WTC11 (cell line): ENCODE measurements at regions not wholly inside any gene's neighbourhood (a gene's known extent, or its start where the extent isn't known, plus 50 kb on each side); places are given as distances from the start of the nearest gene placed in this dataset.
A peak's percentile ranks its signal among the peaks of the same experiment; 100 is the strongest.

ENCODE experiments used
- ATAC-seq: fragments of 200-7000 bp; cut with Tn5 transposase; 2 replicates; pipeline ENCODE4 v1.10.0; 2021; ENCODE audit warnings: mild to moderate bottlenecking, moderate library complexity
- CTCF ChIA-PET: fragments of 300-600 bp; sonication (Branson Sonifier 250); formaldehyde crosslinking; loops from one replicate; lab custom pipeline; 2021; ENCODE audit warnings: antibody characterized with exemption; lab: Charles Lee
- POLR2A ChIA-PET: fragments of 350-600 bp; sonication (Branson Sonifier 250); formaldehyde crosslinking; loops from one replicate; lab custom pipeline; 2021; ENCODE audit warnings: antibody characterized with exemption; lab: Charles Lee
- DNase-seq: peaks from one replicate; pipeline ENCODE4 v3.0.0; 2021; ENCODE audit warnings: low spot score
- H3K27ac Mint-ChIP-seq: 2 replicates; pipeline ENCODE4 v1.8.0; 2021; ENCODE audit warnings: mixed read lengths
- H3K27me3 Mint-ChIP-seq: 2 replicates; pipeline ENCODE4 v1.8.0; 2021; ENCODE audit warnings: low read depth, mild to moderate bottlenecking, moderate library complexity, mixed read lengths
- H3K36me3 Mint-ChIP-seq: 2 replicates; pipeline ENCODE4 v1.8.0; 2021; ENCODE audit warnings: mixed read lengths
- H3K4me1 Mint-ChIP-seq: 2 replicates; pipeline ENCODE4 v1.8.0; 2022; ENCODE audit warnings: mixed read lengths
- H3K4me3 Mint-ChIP-seq: 2 replicates; pipeline ENCODE4 v1.8.0; 2021; ENCODE audit warnings: mild to moderate bottlenecking, moderate library complexity, mixed read lengths
- H3K9me3 Mint-ChIP-seq: 2 replicates; pipeline ENCODE4 v1.8.0; 2021; ENCODE audit warnings: mixed read lengths
- ATF1 ChIP-seq: sonication (generic); formaldehyde crosslinking; IDR thresholded peaks from 2 replicates; pipeline ENCODE4 v1.8.1; 2023; ENCODE audit warnings: mild to moderate bottlenecking, moderate library complexity, missing genetic modification reagents
- CREB1 ChIP-seq: sonication (generic); formaldehyde crosslinking; IDR thresholded peaks from 2 replicates; pipeline ENCODE4 v1.8.0; 2023; ENCODE audit warnings: mild to moderate bottlenecking, missing genetic modification reagents
- ELF4 ChIP-seq: sonication (generic); formaldehyde crosslinking; IDR thresholded peaks from 2 replicates; pipeline ENCODE4 v1.8.1; 2022; ENCODE audit warnings: low read depth, mild to moderate bottlenecking, moderate library complexity, missing genetic modification reagents
- EMX1 ChIP-seq: fragments of 250-450 bp; sonication (Bioruptor Pico); IDR thresholded peaks from 2 replicates; pipeline ENCODE4 v1.8.0; 2021; ENCODE audit warnings: mild to moderate bottlenecking
- ESRRA ChIP-seq: sonication (generic); formaldehyde crosslinking; IDR thresholded peaks from 2 replicates; pipeline ENCODE4 v1.8.1; 2022; ENCODE audit warnings: mild to moderate bottlenecking, missing genetic modification reagents, borderline replicate concordance
- ETV6 ChIP-seq: sonication (generic); formaldehyde crosslinking; IDR thresholded peaks from 2 replicates; pipeline ENCODE4 v1.8.1; 2022; ENCODE audit warnings: mild to moderate bottlenecking, missing genetic modification reagents
- FOXJ3 ChIP-seq: sonication (generic); formaldehyde crosslinking; IDR thresholded peaks from 2 replicates; pipeline ENCODE4 v1.9.0; 2021; ENCODE audit warnings: missing genetic modification reagents, mild to moderate bottlenecking, borderline replicate concordance
- JUN ChIP-seq: sonication (generic); formaldehyde crosslinking; IDR thresholded peaks from 2 replicates; pipeline ENCODE4 v1.8.0; 2023; ENCODE audit warnings: mild to moderate bottlenecking, missing genetic modification reagents
- MYBL2 ChIP-seq: sonication (generic); formaldehyde crosslinking; IDR thresholded peaks from 2 replicates; pipeline ENCODE4 v1.8.1; 2023; ENCODE audit warnings: mild to moderate bottlenecking, moderate library complexity, missing genetic modification reagents
- NR1H2 ChIP-seq: sonication (generic); formaldehyde crosslinking; IDR thresholded peaks from 2 replicates; pipeline ENCODE4 v1.9.0; 2021; ENCODE audit warnings: mild to moderate bottlenecking, moderate library complexity, missing genetic modification reagents
- NR3C1 ChIP-seq: sonication (generic); formaldehyde crosslinking; conservative IDR thresholded peaks from 2 replicates; pipeline ENCODE4 v1.8.1; 2023; ENCODE audit warnings: low read depth, mild to moderate bottlenecking, missing genetic modification reagents
- PRRX2 ChIP-seq: fragments of 250-450 bp; sonication (Bioruptor Pico); IDR thresholded peaks from 2 replicates; pipeline ENCODE4 v1.8.0; 2021; ENCODE audit warnings: mild to moderate bottlenecking
- RELA ChIP-seq: sonication (generic); formaldehyde crosslinking; IDR thresholded peaks from 2 replicates; pipeline ENCODE4 v1.8.1; 2022; ENCODE audit warnings: missing genetic modification reagents, mild to moderate bottlenecking, borderline replicate concordance
- RORB ChIP-seq: fragments of 250-450 bp; sonication (Bioruptor Pico); IDR thresholded peaks from 2 replicates; pipeline ENCODE4 v1.9.0; 2021; ENCODE audit warnings: mild to moderate bottlenecking
- SMAD4 ChIP-seq: sonication (generic); formaldehyde crosslinking; IDR thresholded peaks from 2 replicates; pipeline ENCODE4 v1.8.0; 2022; ENCODE audit warnings: mild to moderate bottlenecking, missing genetic modification reagents
- SP1 ChIP-seq: sonication (generic); formaldehyde crosslinking; conservative IDR thresholded peaks from 2 replicates; pipeline ENCODE4 v1.8.1; 2022; ENCODE audit warnings: missing genetic modification reagents
- TCF7 ChIP-seq: sonication (generic); formaldehyde crosslinking; IDR thresholded peaks from 2 replicates; pipeline ENCODE4 v1.8.0; 2022; ENCODE audit warnings: mild to moderate bottlenecking, low read depth, missing genetic modification reagents, moderate library complexity
- TEAD4 ChIP-seq: sonication (generic); formaldehyde crosslinking; IDR thresholded peaks from 2 replicates; pipeline ENCODE4 v1.8.0; 2022; ENCODE audit warnings: mild to moderate bottlenecking, missing genetic modification reagents
- ZNF121 ChIP-seq: sonication (generic); formaldehyde crosslinking; IDR thresholded peaks from 2 replicates; pipeline ENCODE4 v1.8.0; 2023; ENCODE audit warnings: missing genetic modification reagents
- ZNF396 ChIP-seq: fragments of 250-450 bp; sonication (Bioruptor Pico); IDR thresholded peaks from 2 replicates; pipeline ENCODE4 v1.8.0; 2021; ENCODE audit warnings: mild to moderate bottlenecking, moderate library complexity, borderline replicate concordance
- ZNF416 ChIP-seq: fragments of 250-450 bp; sonication (Bioruptor Pico); IDR thresholded peaks from 2 replicates; pipeline ENCODE4 v1.9.0; 2021; ENCODE audit warnings: mild to moderate bottlenecking, inconsistent platforms
- TF ChIP-seq, protein P1 (sequence below): sonication (generic); formaldehyde crosslinking; IDR thresholded peaks from 2 replicates; pipeline ENCODE4 v1.8.1; 2023; ENCODE audit warnings: mild to moderate bottlenecking, missing genetic modification reagents, moderate library complexity
- TF ChIP-seq, protein P2 (sequence below): fragments of 250-450 bp; sonication (Bioruptor Pico); IDR thresholded peaks from 2 replicates; pipeline ENCODE4 v1.8.0; 2021; ENCODE audit warnings: mild to moderate bottlenecking
- TF ChIP-seq, protein P3 (sequence below): sonication (generic); formaldehyde crosslinking; IDR thresholded peaks from 2 replicates; pipeline ENCODE4 v1.8.0; 2023; ENCODE audit warnings: missing genetic modification reagents
- TF ChIP-seq, protein P4 (sequence below): sonication (generic); formaldehyde crosslinking; IDR thresholded peaks from 2 replicates; pipeline ENCODE4 v1.8.0; 2022; ENCODE audit warnings: missing genetic modification reagents
- TF ChIP-seq, protein P5 (sequence below): sonication (generic); formaldehyde crosslinking; IDR thresholded peaks from 2 replicates; pipeline ENCODE4 v1.8.0; 2022; ENCODE audit warnings: mild to moderate bottlenecking, missing genetic modification reagents
- TF ChIP-seq, protein P6 (sequence below): sonication (generic); formaldehyde crosslinking; IDR thresholded peaks from 2 replicates; pipeline ENCODE4 v1.8.0; 2023; ENCODE audit warnings: mild to moderate bottlenecking, missing genetic modification reagents
- TF ChIP-seq, protein P7 (sequence below): sonication (generic); formaldehyde crosslinking; IDR thresholded peaks from 2 replicates; pipeline ENCODE4 v1.8.0; 2022; ENCODE audit warnings: mild to moderate bottlenecking, missing genetic modification reagents

DNA sequence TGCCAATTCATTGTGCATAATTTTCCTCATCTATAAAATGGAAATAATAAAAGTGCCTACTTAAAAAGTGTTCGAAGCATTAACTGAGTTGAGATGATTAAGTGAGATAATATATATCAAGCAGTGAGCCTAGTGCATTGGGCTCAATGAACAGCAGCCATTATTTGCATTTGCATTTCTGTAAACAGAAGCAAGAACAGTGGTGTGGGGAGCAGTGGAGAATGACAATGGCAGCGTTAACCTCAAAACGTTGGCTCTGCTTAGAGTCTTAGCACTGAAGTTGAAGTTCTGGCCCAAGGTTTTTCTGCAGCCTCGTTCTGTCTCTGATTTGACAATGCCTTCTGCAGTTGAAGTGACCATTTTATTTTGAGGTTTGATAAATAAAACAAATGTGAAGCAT, 466.3 kb upstream of the ONECUT1 start:
- peak; percentile 74 for ATAC-seq
- H3K9me3 Mint-ChIP-seq = no peaks in the 10 kb centered on the region

DNA sequence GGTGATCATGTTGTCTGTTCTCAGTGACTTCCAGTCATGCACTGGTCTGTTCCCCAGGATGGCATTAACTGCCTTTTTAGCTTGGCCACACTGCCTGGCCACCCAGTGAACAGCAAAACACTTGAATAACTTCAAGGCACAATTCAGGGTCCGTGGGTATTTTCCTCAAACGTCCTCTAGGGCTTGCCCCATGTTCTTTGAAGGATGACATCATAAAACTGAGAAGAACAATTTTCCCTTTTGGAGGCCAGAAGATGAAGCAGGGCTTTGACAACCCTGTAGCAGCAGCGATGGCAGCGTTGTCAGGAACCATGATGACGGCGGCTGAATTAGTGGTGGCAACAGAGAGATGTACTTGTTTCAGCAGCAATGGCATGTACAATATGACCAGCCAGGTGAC, 465.9 kb upstream of the ONECUT1 start:
- ATAC-seq = no peak
- H3K27me3 Mint-ChIP-seq = no peaks in the 10 kb centered on the region
- H3K4me3 Mint-ChIP-seq = no peak overlapping the region
- no peak for DNase-seq
- CTCF ChIA-PET = no interaction called here
- no peaks in the 10 kb centered on the region for H3K36me3 Mint-ChIP-seq
- H3K27ac Mint-ChIP-seq = no peak overlapping the region
- POLR2A ChIA-PET = no interaction called here
- peaks cover 21% of the 10 kb centered on the region for H3K4me1 Mint-ChIP-seq
- no peaks in the 10 kb centered on the region for H3K9me3 Mint-ChIP-seq
- TF ChIP-seq FOXJ3 (no peak), ETV6 (CRISPR knock-in tag) (no peak), NR1H2 (CRISPR knock-in tag) (no peak), RELA (CRISPR knock-in tag) (no peak), ELF4 (CRISPR knock-in tag) (no peak), NR3C1 (no peak), ZNF396 (CRISPR knock-in tag) (no peak), TEAD4 (no peak), PRRX2 (CRISPR knock-in tag) (no peak)
- TF ChIP-seq, protein P1, sequence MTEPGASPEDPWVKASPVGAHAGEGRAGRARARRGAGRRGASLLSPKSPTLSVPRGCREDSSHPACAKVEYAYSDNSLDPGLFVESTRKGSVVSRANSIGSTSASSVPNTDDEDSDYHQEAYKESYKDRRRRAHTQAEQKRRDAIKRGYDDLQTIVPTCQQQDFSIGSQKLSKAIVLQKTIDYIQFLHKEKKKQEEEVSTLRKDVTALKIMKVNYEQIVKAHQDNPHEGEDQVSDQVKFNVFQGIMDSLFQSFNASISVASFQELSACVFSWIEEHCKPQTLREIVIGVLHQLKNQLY (CRISPR knock-in tag) = no peak
- TF ChIP-seq, protein P2, sequence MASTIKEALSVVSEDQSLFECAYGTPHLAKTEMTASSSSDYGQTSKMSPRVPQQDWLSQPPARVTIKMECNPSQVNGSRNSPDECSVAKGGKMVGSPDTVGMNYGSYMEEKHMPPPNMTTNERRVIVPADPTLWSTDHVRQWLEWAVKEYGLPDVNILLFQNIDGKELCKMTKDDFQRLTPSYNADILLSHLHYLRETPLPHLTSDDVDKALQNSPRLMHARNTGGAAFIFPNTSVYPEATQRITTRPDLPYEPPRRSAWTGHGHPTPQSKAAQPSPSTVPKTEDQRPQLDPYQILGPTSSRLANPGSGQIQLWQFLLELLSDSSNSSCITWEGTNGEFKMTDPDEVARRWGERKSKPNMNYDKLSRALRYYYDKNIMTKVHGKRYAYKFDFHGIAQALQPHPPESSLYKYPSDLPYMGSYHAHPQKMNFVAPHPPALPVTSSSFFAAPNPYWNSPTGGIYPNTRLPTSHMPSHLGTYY (CRISPR knock-in tag) = no peak

More for the DNA sequence above, 466.3 kb upstream of the ONECUT1 start:
- H3K27me3 Mint-ChIP-seq = no peaks in the 10 kb centered on the region
- no peak overlapping the region for H3K4me3 Mint-ChIP-seq
- H3K27ac Mint-ChIP-seq = no peak overlapping the region
- ChIA-PET CTCF (no interaction called here), POLR2A (no interaction called here)
- no peak for DNase-seq
- H3K36me3 Mint-ChIP-seq = no peaks in the 10 kb centered on the region
- TF ChIP-seq, protein P3, sequence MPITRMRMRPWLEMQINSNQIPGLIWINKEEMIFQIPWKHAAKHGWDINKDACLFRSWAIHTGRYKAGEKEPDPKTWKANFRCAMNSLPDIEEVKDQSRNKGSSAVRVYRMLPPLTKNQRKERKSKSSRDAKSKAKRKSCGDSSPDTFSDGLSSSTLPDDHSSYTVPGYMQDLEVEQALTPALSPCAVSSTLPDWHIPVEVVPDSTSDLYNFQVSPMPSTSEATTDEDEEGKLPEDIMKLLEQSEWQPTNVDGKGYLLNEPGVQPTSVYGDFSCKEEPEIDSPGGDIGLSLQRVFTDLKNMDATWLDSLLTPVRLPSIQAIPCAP = no peak
- no peak for TF ChIP-seq CREB1 (CRISPR knock-in tag)
- TF ChIP-seq FOXJ3 = no peak
- TF ChIP-seq SP1 (CRISPR knock-in tag) = no peak
- no peak for TF ChIP-seq MYBL2 (CRISPR knock-in tag)
- TF ChIP-seq, protein P4, sequence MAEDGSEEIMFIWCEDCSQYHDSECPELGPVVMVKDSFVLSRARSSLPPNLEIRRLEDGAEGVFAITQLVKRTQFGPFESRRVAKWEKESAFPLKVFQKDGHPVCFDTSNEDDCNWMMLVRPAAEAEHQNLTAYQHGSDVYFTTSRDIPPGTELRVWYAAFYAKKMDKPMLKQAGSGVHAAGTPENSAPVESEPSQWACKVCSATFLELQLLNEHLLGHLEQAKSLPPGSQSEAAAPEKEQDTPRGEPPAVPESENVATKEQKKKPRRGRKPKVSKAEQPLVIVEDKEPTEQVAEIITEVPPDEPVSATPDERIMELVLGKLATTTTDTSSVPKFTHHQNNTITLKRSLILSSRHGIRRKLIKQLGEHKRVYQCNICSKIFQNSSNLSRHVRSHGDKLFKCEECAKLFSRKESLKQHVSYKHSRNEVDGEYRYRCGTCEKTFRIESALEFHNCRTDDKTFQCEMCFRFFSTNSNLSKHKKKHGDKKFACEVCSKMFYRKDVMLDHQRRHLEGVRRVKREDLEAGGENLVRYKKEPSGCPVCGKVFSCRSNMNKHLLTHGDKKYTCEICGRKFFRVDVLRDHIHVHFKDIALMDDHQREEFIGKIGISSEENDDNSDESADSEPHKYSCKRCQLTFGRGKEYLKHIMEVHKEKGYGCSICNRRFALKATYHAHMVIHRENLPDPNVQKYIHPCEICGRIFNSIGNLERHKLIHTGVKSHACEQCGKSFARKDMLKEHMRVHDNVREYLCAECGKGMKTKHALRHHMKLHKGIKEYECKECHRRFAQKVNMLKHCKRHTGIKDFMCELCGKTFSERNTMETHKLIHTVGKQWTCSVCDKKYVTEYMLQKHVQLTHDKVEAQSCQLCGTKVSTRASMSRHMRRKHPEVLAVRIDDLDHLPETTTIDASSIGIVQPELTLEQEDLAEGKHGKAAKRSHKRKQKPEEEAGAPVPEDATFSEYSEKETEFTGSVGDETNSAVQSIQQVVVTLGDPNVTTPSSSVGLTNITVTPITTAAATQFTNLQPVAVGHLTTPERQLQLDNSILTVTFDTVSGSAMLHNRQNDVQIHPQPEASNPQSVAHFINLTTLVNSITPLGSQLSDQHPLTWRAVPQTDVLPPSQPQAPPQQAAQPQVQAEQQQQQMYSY = no peak
- TF ChIP-seq RELA (CRISPR knock-in tag) = no peak
- TF ChIP-seq EMX1 = no peak
- no peak for TF ChIP-seq RORB (CRISPR knock-in tag)
- no peak for TF ChIP-seq ZNF416 (CRISPR knock-in tag)
- TF ChIP-seq, protein P5, sequence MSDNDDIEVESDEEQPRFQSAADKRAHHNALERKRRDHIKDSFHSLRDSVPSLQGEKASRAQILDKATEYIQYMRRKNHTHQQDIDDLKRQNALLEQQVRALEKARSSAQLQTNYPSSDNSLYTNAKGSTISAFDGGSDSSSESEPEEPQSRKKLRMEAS (CRISPR knock-in tag) = no peak
- no peak for TF ChIP-seq ATF1 (CRISPR knock-in tag)
- no peak for TF ChIP-seq ZNF121
- TF ChIP-seq SMAD4 (CRISPR knock-in tag) = no peak
- no peak for TF ChIP-seq NR3C1
- TF ChIP-seq, protein P6, sequence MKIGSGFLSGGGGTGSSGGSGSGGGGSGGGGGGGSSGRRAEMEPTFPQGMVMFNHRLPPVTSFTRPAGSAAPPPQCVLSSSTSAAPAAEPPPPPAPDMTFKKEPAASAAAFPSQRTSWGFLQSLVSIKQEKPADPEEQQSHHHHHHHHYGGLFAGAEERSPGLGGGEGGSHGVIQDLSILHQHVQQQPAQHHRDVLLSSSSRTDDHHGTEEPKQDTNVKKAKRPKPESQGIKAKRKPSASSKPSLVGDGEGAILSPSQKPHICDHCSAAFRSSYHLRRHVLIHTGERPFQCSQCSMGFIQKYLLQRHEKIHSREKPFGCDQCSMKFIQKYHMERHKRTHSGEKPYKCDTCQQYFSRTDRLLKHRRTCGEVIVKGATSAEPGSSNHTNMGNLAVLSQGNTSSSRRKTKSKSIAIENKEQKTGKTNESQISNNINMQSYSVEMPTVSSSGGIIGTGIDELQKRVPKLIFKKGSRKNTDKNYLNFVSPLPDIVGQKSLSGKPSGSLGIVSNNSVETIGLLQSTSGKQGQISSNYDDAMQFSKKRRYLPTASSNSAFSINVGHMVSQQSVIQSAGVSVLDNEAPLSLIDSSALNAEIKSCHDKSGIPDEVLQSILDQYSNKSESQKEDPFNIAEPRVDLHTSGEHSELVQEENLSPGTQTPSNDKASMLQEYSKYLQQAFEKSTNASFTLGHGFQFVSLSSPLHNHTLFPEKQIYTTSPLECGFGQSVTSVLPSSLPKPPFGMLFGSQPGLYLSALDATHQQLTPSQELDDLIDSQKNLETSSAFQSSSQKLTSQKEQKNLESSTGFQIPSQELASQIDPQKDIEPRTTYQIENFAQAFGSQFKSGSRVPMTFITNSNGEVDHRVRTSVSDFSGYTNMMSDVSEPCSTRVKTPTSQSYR (CRISPR knock-in tag) = no peak
- no peak for TF ChIP-seq JUN (CRISPR knock-in tag)
- TF ChIP-seq, protein P7, sequence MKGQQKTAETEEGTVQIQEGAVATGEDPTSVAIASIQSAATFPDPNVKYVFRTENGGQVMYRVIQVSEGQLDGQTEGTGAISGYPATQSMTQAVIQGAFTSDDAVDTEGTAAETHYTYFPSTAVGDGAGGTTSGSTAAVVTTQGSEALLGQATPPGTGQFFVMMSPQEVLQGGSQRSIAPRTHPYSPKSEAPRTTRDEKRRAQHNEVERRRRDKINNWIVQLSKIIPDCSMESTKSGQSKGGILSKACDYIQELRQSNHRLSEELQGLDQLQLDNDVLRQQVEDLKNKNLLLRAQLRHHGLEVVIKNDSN (CRISPR knock-in tag) = no peak
- no peak for TF ChIP-seq ESRRA (CRISPR knock-in tag)
- no peak for TF ChIP-seq TCF7 (CRISPR knock-in tag)
- TF ChIP-seq, all 79 proteins: peak for 0
- H3K4me1 Mint-ChIP-seq = peaks cover 21% of the 10 kb centered on the region
